ENCODE measurements at regions not wholly inside any gene's neighbourhood (a gene's known extent, or its start where the extent isn't known, plus 50 kb on each side); places are given as distances from the start of the nearest gene placed in this dataset.

GRCh38 chr13:85230691-85231093 is 568.5 kb downstream of the SLITRK6 start:
- intact Hi-C loops (cut with DNase I; ENCODE audit: low total_unique reads) = no loop called here

GRCh38 chr13:85228692-85229091 is 570.5 kb downstream of the SLITRK6 start:
- H3K4me1 ChIP-seq = no peaks in the 10 kb centered on the region
- no peak overlapping the region for H3K4me3 ChIP-seq
- H3K36me3 ChIP-seq = no peaks in the 10 kb centered on the region
- no peaks in the 10 kb centered on the region for H3K27me3 ChIP-seq (replicated peaks in 1 of 7)
- DNase-seq = no peak
- WGBS, 5 donors = 77 to 86% (median 85%) methylated on average over 2 of the region's 2 CpGs
- intact Hi-C loops (cut with DNase I; ENCODE audit: low total_unique reads) = no loop called here
- TF ChIP-seq POLR2A (IDR thresholded peaks at IDR 0.05) (no peak), CTCF (IDR thresholded peaks at IDR 0.05 in 8 of 11, conservative IDR thresholded peaks at IDR 0.05 in 3 of 11) (no peak), POLR2AphosphoS5 (IDR thresholded peaks at IDR 0.05) (no peak)
- no peak overlapping the region for H3K27ac ChIP-seq
- no peaks in the 10 kb centered on the region for H3K9me3 ChIP-seq

More at GRCh38 chr13:85230691-85231093, 568.5 kb downstream of the SLITRK6 start:
- H3K9me3 ChIP-seq = no peaks in the 10 kb centered on the region
- no peak overlapping the region for H3K27ac ChIP-seq
- no peaks in the 10 kb centered on the region for H3K4me1 ChIP-seq
- H3K4me3 ChIP-seq = no peak overlapping the region
- H3K27me3 ChIP-seq (replicated peaks in 1 of 7) = no peaks in the 10 kb centered on the region
- DNase-seq = no peak
- WGBS, 5 donors = 67 to 83% (median 73%) methylated on average over 4 of the region's 4 CpGs
- TF ChIP-seq CTCF (IDR thresholded peaks at IDR 0.05 in 8 of 11, conservative IDR thresholded peaks at IDR 0.05 in 3 of 11) (no peak), POLR2A (IDR thresholded peaks at IDR 0.05) (no peak), POLR2AphosphoS5 (IDR thresholded peaks at IDR 0.05) (no peak)
- H3K36me3 ChIP-seq = no peaks in the 10 kb centered on the region

GRCh38 chr13:85223883-85224656 is 575.1 kb downstream of the SLITRK6 start:
- no peak for TF ChIP-seq POLR2AphosphoS5 (IDR thresholded peaks at IDR 0.05)
- no peak for TF ChIP-seq POLR2A (IDR thresholded peaks at IDR 0.05)
- no peak for TF ChIP-seq CTCF (IDR thresholded peaks at IDR 0.05 in 8 of 11, conservative IDR thresholded peaks at IDR 0.05 in 3 of 11)
- Histone ChIP-seq H3K4me3 (no peak overlapping the region), H3K27ac (no peak overlapping the region), H3K9me3 (peaks cover 0 to 7% (median 0%) of the 10 kb centered on the region in 8 donors), H3K36me3 (no peaks in the 10 kb centered on the region), H3K4me1 (no peaks in the 10 kb centered on the region), H3K27me3 (replicated peaks in 1 of 7) (no peaks in the 10 kb centered on the region)
- no peak for DNase-seq
- intact Hi-C loops (cut with DNase I; ENCODE audit: low total_unique reads) = no loop called here
- WGBS, 5 donors = 71 to 84% (median 77%) methylated on average over 4 of the region's 4 CpGs

- Histone ChIP-seq H3K9me3 (peaks cover 0 to 7% (median 0%) of the 10 kb centered on the region in 8 donors), H3K27ac (no peak overlapping the region), H3K4me3 (no peak overlapping the region), H3K36me3 (no peaks in the 10 kb centered on the region), H3K27me3 (replicated peaks in 1 of 7) (no peaks in the 10 kb centered on the region), H3K4me1 (no peaks in the 10 kb centered on the region)
- intact Hi-C loops (cut with DNase I; ENCODE audit: low total_unique reads) = no loop called here
- TF ChIP-seq POLR2AphosphoS5 (IDR thresholded peaks at IDR 0.05) (no peak), POLR2A (IDR thresholded peaks at IDR 0.05) (no peak), CTCF (IDR thresholded peaks at IDR 0.05 in 8 of 11, conservative IDR thresholded peaks at IDR 0.05 in 3 of 11) (no peak)
- no peak for DNase-seq
Observed at GRCh38 chr13:85216576-85216975, 582.6 kb downstream of the SLITRK6 start.
